ENCODE measurements at regions not wholly inside any gene's neighbourhood (a gene's known extent, or its start where the extent isn't known, plus 50 kb on each side); places are given as distances from the start of the nearest gene placed in this dataset.
A peak's percentile ranks its signal among the peaks of the same experiment; 100 is the strongest.

- no peak for DNase-seq
These were observed 172.5 kb downstream of the SMAD2 start for GRCh38 chr18:47758000-47758399.

- DNase-seq: peak; percentile 16
These were observed 174.0 kb downstream of the SMAD2 start for GRCh38 chr18:47756364-47757016.

- DNase-seq: no peak
These were observed 175.4 kb downstream of the SMAD2 start for GRCh38 chr18:47755102-47755456.

GRCh38 chr18:47754311-47755101, 176.0 kb downstream of the SMAD2 start:
- DNase-seq: peak; percentile 42

GRCh38 chr18:47752796-47753645, 177.4 kb downstream of the SMAD2 start:
- DNase-seq: no peak

- no peak for DNase-seq
These were observed 179.5 kb downstream of the SMAD2 start for GRCh38 chr18:47750889-47751423.

- no peak for DNase-seq
These were observed 180.9 kb downstream of the SMAD2 start for GRCh38 chr18:47749600-47749973.

- DNase-seq: peak; percentile 46
These were observed 181.4 kb downstream of the SMAD2 start for GRCh38 chr18:47748847-47749599.

- no peak for DNase-seq
These were observed 182.2 kb downstream of the SMAD2 start for GRCh38 chr18:47748093-47748796.

GRCh38 chr18:47747260-47747795, 183.1 kb downstream of the SMAD2 start:
- no peak for DNase-seq

- DNase-seq: no peak
These were observed 183.8 kb downstream of the SMAD2 start for GRCh38 chr18:47746615-47747014.

GRCh38 chr18:47745227-47745626, 185.2 kb downstream of the SMAD2 start:
- DNase-seq: no peak

- no peak for DNase-seq
These were observed 192.5 kb downstream of the SMAD2 start for GRCh38 chr18:47737956-47738355.

GRCh38 chr18:47737198-47737830, 193.1 kb downstream of the SMAD2 start:
- DNase-seq: no peak

- no peak for DNase-seq
These were observed 193.9 kb downstream of the SMAD2 start for GRCh38 chr18:47736376-47737140.

- DNase-seq: no peak
These were observed 195.3 kb downstream of the SMAD2 start for GRCh38 chr18:47735041-47735702.

GRCh38 chr18:47731276-47731675, 199.2 kb downstream of the SMAD2 start:
- DNase-seq: no peak

GRCh38 chr18:47730795-47731194, 199.7 kb downstream of the SMAD2 start:
- DNase-seq: no peak

- no peak for DNase-seq
These were observed 201.1 kb downstream of the SMAD2 start for GRCh38 chr18:47729356-47729755.

GRCh38 chr18:47728921-47729320, 201.5 kb downstream of the SMAD2 start:
- no peak for DNase-seq

Data from NCI-H2029 (cell line).